ENCODE measurements at regions not wholly inside any gene's neighbourhood (a gene's known extent, or its start where the extent isn't known, plus 50 kb on each side); places are given as distances from the start of the nearest gene placed in this dataset.

DNA sequence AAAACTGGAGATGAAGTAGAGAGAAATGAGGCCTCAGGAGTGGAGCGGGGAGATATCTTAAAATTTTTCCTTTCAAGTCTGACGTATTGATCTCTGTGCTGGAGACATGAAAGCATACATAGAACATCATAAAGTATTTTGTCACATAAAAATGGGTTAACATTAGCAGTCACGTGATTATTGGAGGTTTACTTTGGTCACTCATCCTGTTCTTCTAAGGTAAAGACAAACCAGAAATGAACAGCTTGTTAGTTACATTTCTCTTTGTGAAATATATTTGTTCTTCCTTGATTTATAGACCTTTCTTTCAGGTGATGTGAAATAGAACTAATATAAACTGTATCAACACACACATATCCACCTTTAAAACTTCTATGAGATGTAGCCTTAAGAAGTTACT is 324.1 kb downstream of the SQOR start:
- Histone ChIP-seq H3K27ac (no peak overlapping the region), H3K4me3 (no peak overlapping the region)
- TF ChIP-seq, protein P1, sequence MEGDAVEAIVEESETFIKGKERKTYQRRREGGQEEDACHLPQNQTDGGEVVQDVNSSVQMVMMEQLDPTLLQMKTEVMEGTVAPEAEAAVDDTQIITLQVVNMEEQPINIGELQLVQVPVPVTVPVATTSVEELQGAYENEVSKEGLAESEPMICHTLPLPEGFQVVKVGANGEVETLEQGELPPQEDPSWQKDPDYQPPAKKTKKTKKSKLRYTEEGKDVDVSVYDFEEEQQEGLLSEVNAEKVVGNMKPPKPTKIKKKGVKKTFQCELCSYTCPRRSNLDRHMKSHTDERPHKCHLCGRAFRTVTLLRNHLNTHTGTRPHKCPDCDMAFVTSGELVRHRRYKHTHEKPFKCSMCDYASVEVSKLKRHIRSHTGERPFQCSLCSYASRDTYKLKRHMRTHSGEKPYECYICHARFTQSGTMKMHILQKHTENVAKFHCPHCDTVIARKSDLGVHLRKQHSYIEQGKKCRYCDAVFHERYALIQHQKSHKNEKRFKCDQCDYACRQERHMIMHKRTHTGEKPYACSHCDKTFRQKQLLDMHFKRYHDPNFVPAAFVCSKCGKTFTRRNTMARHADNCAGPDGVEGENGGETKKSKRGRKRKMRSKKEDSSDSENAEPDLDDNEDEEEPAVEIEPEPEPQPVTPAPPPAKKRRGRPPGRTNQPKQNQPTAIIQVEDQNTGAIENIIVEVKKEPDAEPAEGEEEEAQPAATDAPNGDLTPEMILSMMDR (IDR thresholded peaks at IDR 0.05), result no peak
- no peak for DNase-seq (ENCODE audit: low spot score)

- H3K27ac ChIP-seq, result no peak overlapping the region
- DNase-seq (ENCODE audit: low spot score), result no peak
- TF ChIP-seq, protein P1 (IDR thresholded peaks at IDR 0.05), result no peak
- H3K4me3 ChIP-seq, result no peak overlapping the region
These were observed 327.9 kb downstream of the SQOR start for GRCh38 chr15:45962733-45963132.

DNA sequence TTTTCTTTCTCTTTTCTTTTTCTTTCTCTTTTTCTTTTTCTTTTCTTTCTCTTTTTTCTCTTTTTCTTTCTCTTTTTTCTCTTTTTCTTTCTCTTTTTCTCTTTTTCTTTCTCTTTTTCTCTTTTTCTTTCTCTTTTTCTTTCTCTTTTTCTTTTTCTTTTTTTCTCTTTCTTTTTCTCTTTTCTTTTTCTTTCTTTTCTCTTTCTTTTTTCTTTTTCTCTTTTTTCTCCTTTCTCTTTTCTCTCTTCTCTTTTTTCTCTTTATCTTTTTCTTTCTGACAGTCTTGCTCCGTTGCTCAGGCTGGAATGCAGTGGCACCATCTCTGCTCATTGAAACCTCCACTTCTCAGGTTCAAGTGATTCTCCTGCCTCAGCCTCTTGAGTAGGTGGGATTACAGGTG is 335.7 kb downstream of the SQOR start:
- no peak for DNase-seq (ENCODE audit: low spot score)
- TF ChIP-seq, protein P1 (IDR thresholded peaks at IDR 0.05), result no peak
- Histone ChIP-seq H3K27ac (no peak overlapping the region), H3K4me3 (no peak overlapping the region)

- DNase-seq (ENCODE audit: low spot score), result no peak
- TF ChIP-seq, protein P1 (IDR thresholded peaks at IDR 0.05), result no peak
- H3K27ac ChIP-seq, result no peak overlapping the region
- no peak overlapping the region for H3K4me3 ChIP-seq
These were observed 345.5 kb downstream of the SQOR start for GRCh38 chr15:45980366-45980765.

GRCh38 chr15:45981625-45982024 is 346.8 kb downstream of the SQOR start:
- H3K4me3 ChIP-seq, result no peak overlapping the region
- TF ChIP-seq, protein P1 (IDR thresholded peaks at IDR 0.05), result no peak
- DNase-seq (ENCODE audit: low spot score), result no peak
- no peak overlapping the region for H3K27ac ChIP-seq

GRCh38 chr15:45991863-45992262 is 357.0 kb downstream of the SQOR start:
- no peak overlapping the region for H3K4me3 ChIP-seq
- TF ChIP-seq, protein P1 (IDR thresholded peaks at IDR 0.05), result no peak
- no peak overlapping the region for H3K27ac ChIP-seq
- DNase-seq (ENCODE audit: low spot score), result no peak

DNA sequence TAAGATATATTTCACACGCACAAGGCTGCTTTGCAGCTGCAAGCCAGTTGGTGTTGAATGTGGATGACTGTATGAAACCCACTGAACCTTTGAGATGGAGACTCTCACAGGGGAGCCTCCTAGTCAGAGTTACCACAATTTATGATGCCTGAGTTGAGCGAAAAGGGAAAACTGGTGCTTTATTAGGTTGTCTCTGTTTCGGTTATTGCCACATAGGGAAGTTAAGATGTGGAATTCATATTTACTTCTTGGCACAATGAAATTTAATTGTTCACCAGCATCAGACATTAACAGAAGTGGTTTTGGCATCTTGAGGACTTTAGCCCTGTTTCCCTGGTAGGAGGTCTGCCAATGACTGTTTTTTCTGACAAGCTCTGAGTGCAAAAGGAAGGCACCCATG is 358.2 kb downstream of the SQOR start:
- DNase-seq (ENCODE audit: low spot score), result no peak
- TF ChIP-seq, protein P1 (IDR thresholded peaks at IDR 0.05), result no peak
- H3K4me3 ChIP-seq, result no peak overlapping the region
- H3K27ac ChIP-seq, result no peak overlapping the region

Data from coronary artery (tissue), 2 donors.